ENCODE measurements at regions not wholly inside any gene's neighbourhood (a gene's known extent, or its start where the extent isn't known, plus 50 kb on each side); places are given as distances from the start of the nearest gene placed in this dataset.
A peak's percentile ranks its signal among the peaks of the same experiment; 100 is the strongest.

DNA sequence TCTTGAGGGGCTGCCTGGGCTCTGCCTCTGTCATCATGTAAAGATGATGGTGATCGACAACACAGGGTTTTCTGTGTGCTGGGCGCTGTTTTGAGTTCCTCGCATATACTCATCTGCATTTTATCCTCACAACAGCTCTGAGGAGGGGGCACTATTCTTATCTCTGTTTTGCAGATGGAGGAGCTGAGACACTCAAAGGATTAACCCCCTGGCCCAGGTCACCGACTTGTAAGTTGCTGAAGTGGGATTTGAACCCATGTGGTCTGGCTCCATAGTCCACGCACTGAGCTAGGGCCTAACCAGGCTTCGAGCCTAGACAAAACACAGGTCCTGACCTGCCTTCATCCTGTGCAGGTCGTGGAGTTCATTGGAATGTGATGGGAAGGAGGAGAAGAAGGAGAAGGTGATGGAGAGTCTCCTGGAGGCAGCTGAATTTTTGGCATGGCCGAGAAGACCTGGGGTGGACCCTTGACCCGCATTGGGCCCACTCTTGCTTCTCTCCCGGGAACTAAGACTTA, 140.0 kb downstream of the ASCL4 start:
- Histone ChIP-seq H3K36me3 (ENCODE audit: control insufficient read depth in 1 of 2, insufficient read depth in 2 of 2, low read length in 2 of 2) (no peaks in the 10 kb centered on the region), H4K12ac (ENCODE audit: low read depth, low read length) (no peak overlapping the region), H2BK5ac (ENCODE audit: low read depth, low read length, poor library complexity) (no peak overlapping the region), H3K4me1 (ENCODE audit: control insufficient read depth in 1 of 2, insufficient read depth in 2 of 2, low read length in 2 of 2) (peaks cover 3 to 4% of the 10 kb centered on the region in 2 experiments), H3K4me3 (ENCODE audit: low read depth, low read length) (no peak overlapping the region), H3K27ac (ENCODE audit: low read depth, low read length) (no peak overlapping the region), H4K8ac (ENCODE audit: low read depth, low read length) (no peak overlapping the region), H3K4ac (ENCODE audit: low read depth, low read length) (no peak overlapping the region), H3K14ac (ENCODE audit: low read length) (no peak overlapping the region), H2AK5ac (ENCODE audit: low read length) (no peak overlapping the region), H3K4me2 (ENCODE audit: low read length) (no peak overlapping the region), H3K23ac (ENCODE audit: low read length) (no peak overlapping the region), H2BK120ac (ENCODE audit: insufficient read depth, low read length, poor library complexity) (no peak overlapping the region), H3K9me3 (ENCODE audit: insufficient read depth, low read depth, low read length) (peaks cover 2% of the 10 kb centered on the region), H3K27me3 (ENCODE audit: insufficient read depth, low read length) (no peaks in the 10 kb centered on the region), H2AFZ (ENCODE audit: insufficient read depth, low read length, poor library complexity) (no peak overlapping the region), H3K79me1 (ENCODE audit: low read length) (no peaks in the 10 kb centered on the region), H3K9ac (ENCODE audit: low read length) (no peak overlapping the region), H2BK12ac (ENCODE audit: low read length) (no peak overlapping the region), H3K18ac (ENCODE audit: low read length) (no peak overlapping the region), H4K91ac (ENCODE audit: low read depth, low read length) (no peak overlapping the region), H3K79me2 (ENCODE audit: control insufficient read depth, insufficient read depth, low read length, poor library complexity) (no peaks in the 10 kb centered on the region)
- DNase-seq, result no peak
- WGBS (ENCODE audit: extremely low coverage, insufficient coverage, insufficient read length), result no CpG with 5 or more reads among the region's 10 CpGs

- no CpG with 5 or more reads among the region's 8 CpGs for WGBS (ENCODE audit: extremely low coverage, insufficient coverage, insufficient read length)
- Histone ChIP-seq H3K4me2 (ENCODE audit: low read length) (no peak overlapping the region), H3K9ac (ENCODE audit: low read length) (no peak overlapping the region), H3K18ac (ENCODE audit: low read length) (no peak overlapping the region), H3K23ac (ENCODE audit: low read length) (no peak overlapping the region), H3K36me3 (ENCODE audit: control insufficient read depth in 1 of 2, insufficient read depth in 2 of 2, low read length in 2 of 2) (no peaks in the 10 kb centered on the region), H2BK12ac (ENCODE audit: low read length) (no peak overlapping the region), H3K4me1 (ENCODE audit: control insufficient read depth in 1 of 2, insufficient read depth in 2 of 2, low read length in 2 of 2) (no peaks in the 10 kb centered on the region), H2AFZ (ENCODE audit: insufficient read depth, low read length, poor library complexity) (no peak overlapping the region), H3K4me3 (ENCODE audit: low read depth, low read length) (no peak overlapping the region), H4K91ac (ENCODE audit: low read depth, low read length) (no peak overlapping the region), H3K14ac (ENCODE audit: low read length) (no peak overlapping the region), H4K8ac (ENCODE audit: low read depth, low read length) (no peak overlapping the region), H2AK5ac (ENCODE audit: low read length) (no peak overlapping the region), H2BK120ac (ENCODE audit: insufficient read depth, low read length, poor library complexity) (no peak overlapping the region), H3K79me1 (ENCODE audit: low read length) (no peaks in the 10 kb centered on the region), H3K79me2 (ENCODE audit: control insufficient read depth, insufficient read depth, low read length, poor library complexity) (no peaks in the 10 kb centered on the region), H3K9me3 (ENCODE audit: insufficient read depth, low read depth, low read length) (peaks cover 2% of the 10 kb centered on the region), H3K4ac (ENCODE audit: low read depth, low read length) (no peak overlapping the region), H4K12ac (ENCODE audit: low read depth, low read length) (no peak overlapping the region), H3K27me3 (ENCODE audit: insufficient read depth, low read length) (no peaks in the 10 kb centered on the region), H3K27ac (ENCODE audit: low read depth, low read length) (no peak overlapping the region), H2BK5ac (ENCODE audit: low read depth, low read length, poor library complexity) (no peak overlapping the region)
- DNase-seq, result peak; percentile 15 to 57
Observed at GRCh38 chr12:107917912-107918800, 143.7 kb downstream of the ASCL4 start.

- no peak overlapping the region for H4K8ac ChIP-seq (ENCODE audit: low read depth, low read length)
- no peak overlapping the region for H3K14ac ChIP-seq (ENCODE audit: low read length)
- no peak overlapping the region for H4K91ac ChIP-seq (ENCODE audit: low read depth, low read length)
- no peaks in the 10 kb centered on the region for H3K36me3 ChIP-seq (ENCODE audit: control insufficient read depth in 1 of 2, insufficient read depth in 2 of 2, low read length in 2 of 2)
- H3K4me1 ChIP-seq (ENCODE audit: control insufficient read depth in 1 of 2, insufficient read depth in 2 of 2, low read length in 2 of 2), result no peaks in the 10 kb centered on the region
- H3K9ac ChIP-seq (ENCODE audit: low read length), result no peak overlapping the region
- WGBS (ENCODE audit: extremely low coverage, insufficient coverage, insufficient read length), result no CpG with 5 or more reads among the region's 4 CpGs
- H3K9me3 ChIP-seq (ENCODE audit: insufficient read depth, low read depth, low read length), result peaks cover 2% of the 10 kb centered on the region
- no peak overlapping the region for H2AFZ ChIP-seq (ENCODE audit: insufficient read depth, low read length, poor library complexity)
- no peak overlapping the region for H3K23ac ChIP-seq (ENCODE audit: low read length)
- no peak for DNase-seq
- H3K27ac ChIP-seq (ENCODE audit: low read depth, low read length), result no peak overlapping the region
- no peak overlapping the region for H2BK120ac ChIP-seq (ENCODE audit: insufficient read depth, low read length, poor library complexity)
- no peak overlapping the region for H3K4me3 ChIP-seq (ENCODE audit: low read depth, low read length)
- no peak overlapping the region for H3K4me2 ChIP-seq (ENCODE audit: low read length)
- no peak overlapping the region for H2BK5ac ChIP-seq (ENCODE audit: low read depth, low read length, poor library complexity)
- no peaks in the 10 kb centered on the region for H3K79me2 ChIP-seq (ENCODE audit: control insufficient read depth, insufficient read depth, low read length, poor library complexity)
- H2BK12ac ChIP-seq (ENCODE audit: low read length), result no peak overlapping the region
- no peak overlapping the region for H4K12ac ChIP-seq (ENCODE audit: low read depth, low read length)
- no peak overlapping the region for H2AK5ac ChIP-seq (ENCODE audit: low read length)
- H3K27me3 ChIP-seq (ENCODE audit: insufficient read depth, low read length), result no peaks in the 10 kb centered on the region
- H3K18ac ChIP-seq (ENCODE audit: low read length), result no peak overlapping the region
- H3K79me1 ChIP-seq (ENCODE audit: low read length), result no peaks in the 10 kb centered on the region
- no peak overlapping the region for H3K4ac ChIP-seq (ENCODE audit: low read depth, low read length)
Observed at GRCh38 chr12:107921062-107921461, 146.6 kb downstream of the ASCL4 start.

DNA sequence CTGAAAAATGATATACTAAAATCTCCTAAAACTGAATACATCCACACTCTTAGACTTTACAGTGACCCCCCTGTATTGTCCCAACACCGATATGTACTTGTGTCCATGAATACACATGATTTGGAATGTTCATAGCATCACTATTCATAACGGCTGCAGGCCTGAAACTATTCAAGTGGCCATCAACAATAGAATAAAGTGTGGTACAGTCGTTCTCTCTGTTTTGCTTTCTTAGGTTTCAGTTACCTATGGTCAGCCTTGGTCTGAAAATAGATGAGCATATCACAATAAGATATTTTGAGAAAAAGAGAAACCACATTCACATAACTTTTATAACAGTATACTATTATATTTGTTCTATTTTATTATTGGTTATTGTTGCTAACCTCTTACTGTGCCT, 150.6 kb downstream of the ASCL4 start:
- Histone ChIP-seq H2BK12ac (ENCODE audit: low read length) (no peak overlapping the region), H3K4me1 (ENCODE audit: control insufficient read depth in 1 of 2, insufficient read depth in 2 of 2, low read length in 2 of 2) (no peaks in the 10 kb centered on the region), H3K79me1 (ENCODE audit: low read length) (no peaks in the 10 kb centered on the region), H3K18ac (ENCODE audit: low read length) (no peak overlapping the region), H4K12ac (ENCODE audit: low read depth, low read length) (no peak overlapping the region), H3K4me2 (ENCODE audit: low read length) (no peak overlapping the region), H2AK5ac (ENCODE audit: low read length) (no peak overlapping the region), H3K14ac (ENCODE audit: low read length) (no peak overlapping the region), H3K27me3 (ENCODE audit: insufficient read depth, low read length) (no peaks in the 10 kb centered on the region), H2BK120ac (ENCODE audit: insufficient read depth, low read length, poor library complexity) (no peak overlapping the region), H4K91ac (ENCODE audit: low read depth, low read length) (no peak overlapping the region), H3K4ac (ENCODE audit: low read depth, low read length) (no peak overlapping the region), H3K79me2 (ENCODE audit: control insufficient read depth, insufficient read depth, low read length, poor library complexity) (no peaks in the 10 kb centered on the region), H2BK5ac (ENCODE audit: low read depth, low read length, poor library complexity) (no peak overlapping the region), H4K8ac (ENCODE audit: low read depth, low read length) (no peak overlapping the region), H3K36me3 (ENCODE audit: control insufficient read depth in 1 of 2, insufficient read depth in 2 of 2, low read length in 2 of 2) (no peaks in the 10 kb centered on the region), H3K4me3 (ENCODE audit: low read depth, low read length) (no peak overlapping the region), H3K9ac (ENCODE audit: low read length) (no peak overlapping the region), H2AFZ (ENCODE audit: insufficient read depth, low read length, poor library complexity) (no peak overlapping the region), H3K9me3 (ENCODE audit: insufficient read depth, low read depth, low read length) (no peaks in the 10 kb centered on the region), H3K23ac (ENCODE audit: low read length) (no peak overlapping the region), H3K27ac (ENCODE audit: low read depth, low read length) (no peak overlapping the region)
- WGBS (ENCODE audit: extremely low coverage, insufficient coverage, insufficient read length), result no CpG with 5 or more reads among the region's 3 CpGs
- no peak for DNase-seq

Data from trophoblast cell (in vitro differentiated cells and primary cell).